ENCODE measurements at regions not wholly inside any gene's neighbourhood (a gene's known extent, or its start where the extent isn't known, plus 50 kb on each side); places are given as distances from the start of the nearest gene placed in this dataset.

- H3K9me3 ChIP-seq (replicated peaks), result no peaks in the 10 kb centered on the region
- no peak overlapping the region for H3K4me3 ChIP-seq
- no peaks in the 10 kb centered on the region for H3K36me3 ChIP-seq
- H3K4me1 ChIP-seq, result no peaks in the 10 kb centered on the region
- no peaks in the 10 kb centered on the region for H3K27me3 ChIP-seq (ENCODE audit: low read depth)
- intact Hi-C loops (cut with micrococcal nuclease), result no loop called here
- H3K27ac ChIP-seq (replicated peaks), result no peak overlapping the region
- TF ChIP-seq CTCF (IDR thresholded peaks at IDR 0.05; ENCODE audit: borderline replicate concordance), result no peak
- DNase-seq, result no peak
Measured at GRCh38 chr4:119865789-119866188, 200.9 kb downstream of the MAD2L1 start.

GRCh38 chr4:119865389-119865788 lies 201.3 kb downstream of the MAD2L1 start:
- no peaks in the 10 kb centered on the region for H3K36me3 ChIP-seq
- H3K9me3 ChIP-seq (replicated peaks), result no peaks in the 10 kb centered on the region
- TF ChIP-seq CTCF (IDR thresholded peaks at IDR 0.05; ENCODE audit: borderline replicate concordance), result no peak
- H3K27me3 ChIP-seq (ENCODE audit: low read depth), result no peaks in the 10 kb centered on the region
- H3K4me3 ChIP-seq, result no peak overlapping the region
- no peaks in the 10 kb centered on the region for H3K4me1 ChIP-seq
- no peak for DNase-seq
- intact Hi-C loops (cut with micrococcal nuclease), result no loop called here
- no peak overlapping the region for H3K27ac ChIP-seq (replicated peaks)

- DNase-seq, result no peak
- no peak for TF ChIP-seq CTCF (IDR thresholded peaks at IDR 0.05; ENCODE audit: borderline replicate concordance)
- Histone ChIP-seq H3K27me3 (ENCODE audit: low read depth) (no peaks in the 10 kb centered on the region), H3K27ac (replicated peaks) (no peak overlapping the region), H3K4me1 (no peaks in the 10 kb centered on the region), H3K9me3 (replicated peaks) (no peaks in the 10 kb centered on the region), H3K4me3 (no peak overlapping the region), H3K36me3 (no peaks in the 10 kb centered on the region)
- intact Hi-C loops (cut with micrococcal nuclease), result no loop called here
Measured at GRCh38 chr4:119861731-119862130, 204.9 kb downstream of the MAD2L1 start.

- Histone ChIP-seq H3K4me3 (no peak overlapping the region), H3K27ac (replicated peaks) (no peak overlapping the region), H3K36me3 (no peaks in the 10 kb centered on the region), H3K4me1 (no peaks in the 10 kb centered on the region), H3K9me3 (replicated peaks) (no peaks in the 10 kb centered on the region), H3K27me3 (ENCODE audit: low read depth) (no peaks in the 10 kb centered on the region)
- DNase-seq, result no peak
- TF ChIP-seq CTCF (IDR thresholded peaks at IDR 0.05; ENCODE audit: borderline replicate concordance), result no peak
- intact Hi-C loops (cut with micrococcal nuclease), result no loop called here
Measured at GRCh38 chr4:119858176-119858575, 208.5 kb downstream of the MAD2L1 start.

- Histone ChIP-seq H3K36me3 (no peaks in the 10 kb centered on the region), H3K9me3 (replicated peaks) (no peaks in the 10 kb centered on the region), H3K4me3 (no peak overlapping the region), H3K27ac (replicated peaks) (no peak overlapping the region), H3K27me3 (ENCODE audit: low read depth) (no peaks in the 10 kb centered on the region), H3K4me1 (no peaks in the 10 kb centered on the region)
- intact Hi-C loops (cut with micrococcal nuclease), result no loop called here
- no peak for TF ChIP-seq CTCF (IDR thresholded peaks at IDR 0.05; ENCODE audit: borderline replicate concordance)
- no peak for DNase-seq
Measured at GRCh38 chr4:119854364-119854763, 212.3 kb downstream of the MAD2L1 start.

GRCh38 chr4:119851649-119852048 lies 215.0 kb downstream of the MAD2L1 start:
- Histone ChIP-seq H3K4me3 (no peak overlapping the region), H3K36me3 (no peaks in the 10 kb centered on the region), H3K27me3 (ENCODE audit: low read depth) (no peaks in the 10 kb centered on the region), H3K4me1 (no peaks in the 10 kb centered on the region), H3K9me3 (replicated peaks) (no peaks in the 10 kb centered on the region), H3K27ac (replicated peaks) (no peak overlapping the region)
- DNase-seq, result no peak
- intact Hi-C loops (cut with micrococcal nuclease), result no loop called here
- TF ChIP-seq CTCF (IDR thresholded peaks at IDR 0.05; ENCODE audit: borderline replicate concordance), result no peak
